Right lobe of liver (tissue), 6 donors: ENCODE measurements at regions not wholly inside any gene's neighbourhood (a gene's known extent, or its start where the extent isn't known, plus 50 kb on each side); places are given as distances from the start of the nearest gene placed in this dataset.

Experiments used
- ATAC-seq, 4 donors: fragments of 200-7000 bp; cut with Tn5 transposase; one replicate each; pipeline ENCODE4 v1.9.1; 2020; ENCODE audit warnings: mild to moderate bottlenecking in 4 of 4, moderate library complexity in 4 of 4
- DNase-seq, 3 donors: peaks; one replicate each; pipeline ENCODE4 v3.0.0-alpha.2; 2020
- H3K27ac ChIP-seq, 3 donors: fragments of 200-600 bp; one replicate each; pipeline ENCODE4 v1.8.0; 2022
- H3K27me3 ChIP-seq, 2 donors: fragments of 200-600 bp; one replicate each; pipeline ENCODE4 v1.8.0; 2022
- H3K36me3 ChIP-seq, 4 donors: fragments of 200-600 bp; sonication (generic) in 1 of 4; one replicate each; pipeline versions ENCODE4 v1.5.1 to v1.8.0; 2017 to 2022; ENCODE audit warnings: control low read depth in 1 of 4
- H3K4me1 ChIP-seq, 4 donors: fragments of 200-600 bp; sonication (generic) in 1 of 4; one replicate each; pipeline versions ENCODE4 v1.5.1 to v1.8.0; 2017 to 2022; ENCODE audit warnings: control low read depth in 1 of 4
- H3K4me3 ChIP-seq, 3 donors: fragments of 200-600 bp; one replicate each; pipeline ENCODE4 v1.8.0; 2022
- H3K9me3 ChIP-seq, 4 donors: fragments of 200-600 bp; sonication (generic) in 1 of 4; one replicate each; pipeline versions ENCODE4 v1.5.1 to v1.8.0; 2017 to 2022; ENCODE audit warnings: control low read depth in 1 of 4
- CTCF ChIP-seq, 4 donors: fragments of 200-600 bp in 3 of 4; fragments of 450-650 bp in 1 of 4; IDR thresholded peaks; one replicate each; pipeline versions ENCODE4 v1.5.1 to v1.8.0; 2016 to 2022; ENCODE audit warnings: antibody characterized with exemption in 4 of 4, mild to moderate bottlenecking in 2 of 4
- POLR2A ChIP-seq: fragments of 450-650 bp; IDR thresholded peaks from one replicate; pipeline ENCODE4 v1.6.1; 2017; ENCODE audit warnings: antibody characterized with exemption, mild to moderate bottlenecking
- WGBS: methylation state at CpG from one replicate; pipeline ENCODE4 v1.1.6; 2018; ENCODE audit warnings: low coverage, low lambda C conversion rate; ENCODE audit not compliant: insufficient coverage; ENCODE audit errors: missing lambda C conversion rate; 5-methylcytosine and 5-hydroxymethylcytosine counted together
- intact Hi-C, 2 donors: fragments of 100-400 bp; cut with DNase I; formaldehyde crosslinking; loops; one replicate each; pipeline versions ENCODE4 v1.11.2 to v1.14.1; 2022
- donor health status: DM: no; HTN: yes; CAD: no.
- donor health status: DM: no; HTN: no; CAD: no.
- donor health status: DM: no; HTN: no; CAD: no.
- donor health status: DM: no; HTN: yes; CAD: no.
- donor health status: DM: no; HTN: yes; CAD: no.

- ATAC-seq: no peak
- Histone ChIP-seq H3K27me3 (no peaks in the 10 kb centered on the region), H3K9me3 (no peaks in the 10 kb centered on the region), H3K4me3 (no peak overlapping the region), H3K4me1 (no peaks in the 10 kb centered on the region), H3K36me3 (no peaks in the 10 kb centered on the region), H3K27ac (no peak overlapping the region)
- TF ChIP-seq POLR2A (no peak), CTCF (IDR thresholded peaks at IDR 0.05) (no peak)
- WGBS: 50% methylated on average over 2 of the region's 2 CpGs
- intact Hi-C loops: no loop called here
- no peak for DNase-seq
Observed at GRCh38 chr1:213647864-213648650, 339.7 kb upstream of the PROX1 start.

- intact Hi-C loops: no loop called here
- no peak overlapping the region for H3K4me3 ChIP-seq
- H3K36me3 ChIP-seq: no peaks in the 10 kb centered on the region
- H3K9me3 ChIP-seq: no peaks in the 10 kb centered on the region
- no peak for ATAC-seq
- H3K27me3 ChIP-seq: no peaks in the 10 kb centered on the region
- no peak overlapping the region for H3K27ac ChIP-seq
- no peak for TF ChIP-seq POLR2A
- no peak for TF ChIP-seq CTCF (IDR thresholded peaks at IDR 0.05)
- WGBS: 78% methylated on average over 10 of the region's 10 CpGs
- DNase-seq: no peak
- no peaks in the 10 kb centered on the region for H3K4me1 ChIP-seq
Observed at GRCh38 chr1:213649373-213649772, 338.4 kb upstream of the PROX1 start.

GRCh38 chr1:213650603-213651002 is 337.2 kb upstream of the PROX1 start:
- Histone ChIP-seq H3K4me1 (no peaks in the 10 kb centered on the region), H3K4me3 (no peak overlapping the region), H3K27me3 (no peaks in the 10 kb centered on the region), H3K36me3 (no peaks in the 10 kb centered on the region), H3K9me3 (no peaks in the 10 kb centered on the region), H3K27ac (no peak overlapping the region)
- intact Hi-C loops: no loop called here
- TF ChIP-seq POLR2A: no peak
- no peak for TF ChIP-seq CTCF (IDR thresholded peaks at IDR 0.05)
- ATAC-seq (peak in 1 of 4 donors; percentile 67), DNase-seq (no peak)
- WGBS: 34% methylated on average over 2 of the region's 2 CpGs

GRCh38 chr1:213651077-213651476 is 336.7 kb upstream of the PROX1 start:
- Histone ChIP-seq H3K27ac (no peak overlapping the region), H3K27me3 (no peaks in the 10 kb centered on the region), H3K4me3 (no peak overlapping the region), H3K4me1 (no peaks in the 10 kb centered on the region), H3K9me3 (no peaks in the 10 kb centered on the region), H3K36me3 (no peaks in the 10 kb centered on the region)
- ATAC-seq: no peak
- WGBS: 67% methylated on average over 2 of the region's 4 CpGs
- TF ChIP-seq CTCF (IDR thresholded peaks at IDR 0.05) (no peak), POLR2A (no peak)
- DNase-seq: no peak
- intact Hi-C loops: no loop called here
